Psoas muscle (tissue), 7 donors: ENCODE measurements at regions not wholly inside any gene's neighbourhood (a gene's known extent, or its start where the extent isn't known, plus 50 kb on each side); places are given as distances from the start of the nearest gene placed in this dataset.

Experiments
- ATAC-seq, 4 donors: fragments of 200-7000 bp; cut with Tn5 transposase; one replicate each; pipeline ENCODE4 v1.9.1; 2020; ENCODE audit warnings: moderate library complexity in 3 of 4, mild to moderate bottlenecking in 2 of 4
- DNase-seq, 2 donors: peaks; one replicate each; pipeline ENCODE4 v3.0.0-alpha.2; 2020
- H3K27ac ChIP-seq: fragments of 200-600 bp; one replicate; pipeline ENCODE4 v1.8.0; 2022
- H3K27me3 ChIP-seq, 3 donors: fragments of 200-600 bp in 1 of 3; one replicate each; pipeline versions ENCODE4 v1.6.1 to v1.8.0; 2013 to 2022; ENCODE audit warnings: low read length in 2 of 3, mild to moderate bottlenecking in 2 of 3, moderate library complexity in 1 of 3; ENCODE audit not compliant: insufficient read depth in 3 of 3
- H3K36me3 ChIP-seq, 2 donors: fragments of 200-600 bp in 1 of 2; one replicate each; pipeline versions ENCODE4 v1.6.1 to v1.8.0; 2013 to 2022; ENCODE audit warnings: low read depth in 1 of 2, mild to moderate bottlenecking in 1 of 2, moderate library complexity in 1 of 2; ENCODE audit not compliant: insufficient read depth in 1 of 2
- H3K4me1 ChIP-seq: fragments of 200-600 bp; one replicate; pipeline ENCODE4 v1.8.0; 2022
- H3K4me3 ChIP-seq: fragments of 200-600 bp; one replicate; pipeline ENCODE4 v1.8.0; 2022; ENCODE audit warnings: mild to moderate bottlenecking
- H3K9me3 ChIP-seq: fragments of 200-600 bp; one replicate; pipeline ENCODE4 v1.8.0; 2022
- WGBS, 3 donors: extraction: QIAGEN DNeasy Blood & Tissue Kit; methylation state at CpG; one replicate each; pipeline versions ENCODE4 v1.1.6 to v1.1.7; 2013; 5-methylcytosine and 5-hydroxymethylcytosine counted together
- intact Hi-C, 2 donors: fragments of 100-400 bp; cut with DNase I; formaldehyde crosslinking; loops; one replicate each; pipeline versions ENCODE4 v1.11.0 to v1.14.2; 2022
- TF ChIP-seq, protein P1 (sequence below): fragments of 200-600 bp; IDR thresholded peaks from one replicate; pipeline ENCODE4 v1.8.0; 2022; ENCODE audit warnings: antibody characterized with exemption
- donor health status: healthy with polysubstance abuse.
- donor health status: DM: no; HTN: no; CAD: no; lungs with moderate emphysema.
- donor health status: Bipolar disorder and iron deficiency.
- donor health status: healthy.
- donor health status: DM: yes; HTN: yes; CAD: no.
- donor health status: DM: no; HTN: no; CAD: no.
- donor health status: DM: yes; HTN: yes; CAD: no.

DNA sequence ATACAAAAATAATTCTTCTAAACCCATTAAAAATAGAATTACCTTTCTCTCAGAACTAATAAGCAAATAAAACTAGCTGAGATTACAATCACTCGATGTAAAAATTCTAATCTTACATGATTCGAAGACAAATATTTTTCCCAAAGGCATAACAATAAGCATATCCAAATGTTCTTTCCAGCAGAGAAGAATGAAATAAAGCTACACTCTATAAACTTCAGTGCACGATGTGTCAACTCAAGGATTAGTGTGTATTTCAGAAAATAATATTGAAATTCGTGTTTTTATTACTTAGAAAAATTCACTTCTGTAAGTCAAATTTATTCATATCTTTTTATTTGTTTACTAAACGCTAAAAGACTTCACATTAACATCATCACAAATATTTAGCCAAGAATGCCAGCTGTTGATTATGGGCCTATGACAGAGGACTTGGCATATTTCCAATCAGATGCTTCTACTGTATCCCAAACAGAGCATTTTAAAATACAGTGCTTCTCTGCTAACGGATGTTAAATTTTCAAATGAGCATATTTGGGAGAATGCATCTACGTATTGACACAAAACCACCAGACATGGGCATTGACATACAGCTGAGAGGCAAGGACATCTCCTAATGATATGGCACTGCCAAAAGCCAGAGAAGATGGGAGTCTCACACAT lies 54.7 kb upstream of the PDE7B start:
- Histone ChIP-seq H3K4me3 (no peak overlapping the region), H3K27ac (no peak overlapping the region), H3K9me3 (no peaks in the 10 kb centered on the region), H3K27me3 (no peaks in the 10 kb centered on the region), H3K36me3 (no peaks in the 10 kb centered on the region), H3K4me1 (no peaks in the 10 kb centered on the region)
- 27 to 41% (median 30%) methylated on average over 7 of the region's 7 CpGs for WGBS, 3 donors
- intact Hi-C loops = no loop called here
- ATAC-seq (no peak), DNase-seq (no peak)
- TF ChIP-seq, protein P1, sequence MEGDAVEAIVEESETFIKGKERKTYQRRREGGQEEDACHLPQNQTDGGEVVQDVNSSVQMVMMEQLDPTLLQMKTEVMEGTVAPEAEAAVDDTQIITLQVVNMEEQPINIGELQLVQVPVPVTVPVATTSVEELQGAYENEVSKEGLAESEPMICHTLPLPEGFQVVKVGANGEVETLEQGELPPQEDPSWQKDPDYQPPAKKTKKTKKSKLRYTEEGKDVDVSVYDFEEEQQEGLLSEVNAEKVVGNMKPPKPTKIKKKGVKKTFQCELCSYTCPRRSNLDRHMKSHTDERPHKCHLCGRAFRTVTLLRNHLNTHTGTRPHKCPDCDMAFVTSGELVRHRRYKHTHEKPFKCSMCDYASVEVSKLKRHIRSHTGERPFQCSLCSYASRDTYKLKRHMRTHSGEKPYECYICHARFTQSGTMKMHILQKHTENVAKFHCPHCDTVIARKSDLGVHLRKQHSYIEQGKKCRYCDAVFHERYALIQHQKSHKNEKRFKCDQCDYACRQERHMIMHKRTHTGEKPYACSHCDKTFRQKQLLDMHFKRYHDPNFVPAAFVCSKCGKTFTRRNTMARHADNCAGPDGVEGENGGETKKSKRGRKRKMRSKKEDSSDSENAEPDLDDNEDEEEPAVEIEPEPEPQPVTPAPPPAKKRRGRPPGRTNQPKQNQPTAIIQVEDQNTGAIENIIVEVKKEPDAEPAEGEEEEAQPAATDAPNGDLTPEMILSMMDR = no peak

- no peaks in the 10 kb centered on the region for H3K9me3 ChIP-seq
- DNase-seq (no peak), ATAC-seq (no peak)
- no peak overlapping the region for H3K27ac ChIP-seq
- H3K27me3 ChIP-seq = no peaks in the 10 kb centered on the region
- WGBS, 3 donors = 39 to 61% (median 49%) methylated on average over 3 of the region's 3 CpGs
- TF ChIP-seq, protein P1 = no peak
- intact Hi-C loops = no loop called here
- H3K4me1 ChIP-seq = no peaks in the 10 kb centered on the region
- H3K36me3 ChIP-seq = no peaks in the 10 kb centered on the region
- no peak overlapping the region for H3K4me3 ChIP-seq
Measured at GRCh38 chr6:135797361-135797760, 54.1 kb upstream of the PDE7B start.

DNA sequence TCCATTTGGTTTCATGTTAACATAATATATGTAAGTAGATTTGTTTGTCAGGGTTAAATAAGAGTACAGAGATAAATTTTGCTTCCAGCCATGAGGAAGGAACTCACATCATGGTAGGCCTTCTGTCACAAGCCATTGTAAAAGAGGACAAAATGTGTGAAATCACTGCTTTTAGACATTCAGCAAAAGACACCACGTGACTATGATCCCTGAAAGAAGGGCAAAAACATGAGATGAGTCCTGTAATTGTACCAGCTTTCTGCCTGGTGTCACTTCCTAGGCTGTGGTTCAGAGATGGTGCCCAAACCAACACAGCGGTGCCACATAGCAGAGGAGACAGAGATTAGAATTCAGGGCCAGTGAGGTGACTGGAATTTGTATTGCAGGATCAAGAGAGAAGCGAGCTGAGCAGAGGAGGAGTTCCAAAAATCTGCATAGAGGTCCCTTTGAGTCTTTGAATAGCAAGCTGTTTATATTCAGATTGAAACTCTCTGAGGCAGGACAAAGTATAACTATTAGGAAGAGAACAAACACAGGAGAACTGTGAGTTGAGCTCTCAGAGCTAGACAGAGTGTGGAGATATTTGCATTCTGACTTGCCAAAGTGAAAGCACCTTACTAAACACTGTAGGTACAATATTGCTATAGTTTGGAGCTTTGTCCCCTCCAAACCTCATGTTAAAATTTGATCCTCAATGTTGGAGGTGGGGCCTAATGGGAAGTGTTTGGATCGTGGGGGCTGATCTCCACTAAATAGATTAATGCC lies 52.6 kb upstream of the PDE7B start:
- no peak overlapping the region for H3K4me3 ChIP-seq
- no peaks in the 10 kb centered on the region for H3K27me3 ChIP-seq
- no peaks in the 10 kb centered on the region for H3K4me1 ChIP-seq
- no peaks in the 10 kb centered on the region for H3K36me3 ChIP-seq
- TF ChIP-seq, protein P1 = no peak
- DNase-seq (no peak), ATAC-seq (no peak)
- H3K27ac ChIP-seq = no peak overlapping the region
- H3K9me3 ChIP-seq = no peaks in the 10 kb centered on the region
- intact Hi-C loops = no loop called here
- 72 to 80% (median 73%) methylated on average over 4 of the region's 4 CpGs for WGBS, 3 donors
